Left lung (tissue), 4 donors: ENCODE measurements at regions not wholly inside any gene's neighbourhood (a gene's known extent, or its start where the extent isn't known, plus 50 kb on each side); places are given as distances from the start of the nearest gene placed in this dataset.

ENCODE experiments used
- ATAC-seq: fragments of 200-7000 bp; cut with Tn5 transposase; one replicate; pipeline ENCODE4 v1.9.1; 2020; ENCODE audit warnings: moderate library complexity
- DNase-seq, 4 donors: peaks; one replicate each; pipeline ENCODE4 v3.0.0-alpha.2; 2013 to 2020
- H3K27ac ChIP-seq, 2 donors: fragments of 200-600 bp; sonication (generic) in 1 of 2; one replicate each; pipeline versions ENCODE4 v1.5.0 to v1.8.0; 2020 to 2021
- H3K27me3 ChIP-seq, 2 donors: fragments of 200-600 bp; sonication (generic) in 1 of 2; one replicate each; pipeline versions ENCODE4 v1.5.0 to v1.8.0; 2020 to 2021
- H3K36me3 ChIP-seq, 2 donors: fragments of 200-600 bp; sonication (generic) in 1 of 2; one replicate each; pipeline versions ENCODE4 v1.5.0 to v1.8.0; 2020 to 2021
- H3K4me1 ChIP-seq, 2 donors: fragments of 200-600 bp; one replicate each; pipeline ENCODE4 v1.8.0; 2021
- H3K4me3 ChIP-seq, 2 donors: fragments of 200-600 bp; sonication (generic) in 1 of 2; one replicate each; pipeline versions ENCODE4 v1.5.0 to v1.8.0; 2020 to 2021; ENCODE audit warnings: mild to moderate bottlenecking in 1 of 2
- H3K9me3 ChIP-seq, 2 donors: fragments of 200-600 bp; sonication (generic) in 1 of 2; one replicate each; pipeline versions ENCODE4 v1.5.0 to v1.8.0; 2020 to 2021
- CTCF ChIP-seq, 2 donors: fragments of 200-600 bp; sonication (generic) in 1 of 2; IDR thresholded peaks; one replicate each; pipeline versions ENCODE4 v1.5.0 to v1.8.0; 2021; ENCODE audit warnings: antibody characterized with exemption in 2 of 2
- intact Hi-C, 2 donors: fragments of 100-400 bp; cut with DNase I; formaldehyde crosslinking; loops; one replicate each; pipeline versions ENCODE4 v1.11.2 to v1.14.2; 2022
- donor health status: DM: no; HTN: yes; CAD: no.
- donor health status: DM: no; HTN: no; CAD: no.

- ATAC-seq, result no peak
Observed at GRCh38 chr5:74107899-74108298, 481.9 kb downstream of the ARHGEF28 start.

GRCh38 chr5:74105126-74105780 is 479.3 kb downstream of the ARHGEF28 start:
- no peak for DNase-seq
- no peaks in the 10 kb centered on the region for H3K36me3 ChIP-seq
- TF ChIP-seq CTCF (IDR thresholded peaks at IDR 0.05), result no peak
- H3K4me1 ChIP-seq, result peaks cover 0 to 12% of the 10 kb centered on the region in 2 donors
- H3K9me3 ChIP-seq, result no peaks in the 10 kb centered on the region
- ATAC-seq, result peak; percentile 36
- H3K4me3 ChIP-seq, result no peak overlapping the region
- H3K27ac ChIP-seq, result no peak overlapping the region
- no peaks in the 10 kb centered on the region for H3K27me3 ChIP-seq
- intact Hi-C loops, result no loop called here

More at GRCh38 chr5:74107899-74108298, 481.9 kb downstream of the ARHGEF28 start:
- H3K4me3 ChIP-seq, result no peak overlapping the region
- peaks cover 0 to 12% of the 10 kb centered on the region in 2 donors for H3K4me1 ChIP-seq
- H3K27me3 ChIP-seq, result no peaks in the 10 kb centered on the region
- H3K36me3 ChIP-seq, result no peaks in the 10 kb centered on the region
- DNase-seq, result no peak
- H3K9me3 ChIP-seq, result no peaks in the 10 kb centered on the region
- intact Hi-C loops, result no loop called here
- no peak for TF ChIP-seq CTCF (IDR thresholded peaks at IDR 0.05)
- no peak overlapping the region for H3K27ac ChIP-seq

- Histone ChIP-seq H3K4me1 (peaks cover 0 to 12% of the 10 kb centered on the region in 2 donors), H3K9me3 (peaks cover 0 to 6% of the 10 kb centered on the region in 2 donors), H3K27me3 (no peaks in the 10 kb centered on the region), H3K4me3 (no peak overlapping the region), H3K36me3 (no peaks in the 10 kb centered on the region), H3K27ac (peak overlapping the region in 1 of 2 donors; percentile 42)
- intact Hi-C loops, result no loop called here
- no peak for ATAC-seq
- TF ChIP-seq CTCF (IDR thresholded peaks at IDR 0.05), result no peak
- DNase-seq, result no peak
Observed at GRCh38 chr5:74103131-74104023, 477.4 kb downstream of the ARHGEF28 start.

GRCh38 chr5:74100268-74100665 is 474.3 kb downstream of the ARHGEF28 start:
- Histone ChIP-seq H3K4me3 (no peak overlapping the region), H3K27me3 (no peaks in the 10 kb centered on the region)
- no peak for TF ChIP-seq CTCF (IDR thresholded peaks at IDR 0.05)

More at GRCh38 chr5:74100268-74100665, 474.3 kb downstream of the ARHGEF28 start:
- DNase-seq (no peak), ATAC-seq (no peak)
- H3K4me1 ChIP-seq, result peaks cover 0 to 8% of the 10 kb centered on the region in 2 donors
- no peak overlapping the region for H3K27ac ChIP-seq
- H3K36me3 ChIP-seq, result no peaks in the 10 kb centered on the region
- peaks cover 0 to 6% of the 10 kb centered on the region in 2 donors for H3K9me3 ChIP-seq
- intact Hi-C loops, result no loop called here
